ENCODE measurements at regions not wholly inside any gene's neighbourhood (a gene's known extent, or its start where the extent isn't known, plus 50 kb on each side); places are given as distances from the start of the nearest gene placed in this dataset.
"Not testable (repeated sequence)": the region's sequence is repeated elsewhere in the genome, so short reads cannot be mapped to it uniquely, and the experiment has no call there.

- no peak for DNase-seq (ENCODE audit: low read depth)
Observed at GRCh38 chr4:19631814-19632213, 619.9 kb upstream of the SLIT2 start.

GRCh38 chr4:19623866-19624265 lies 627.8 kb upstream of the SLIT2 start:
- DNase-seq (ENCODE audit: low read depth): no peak

- DNase-seq (ENCODE audit: low read depth): no peak
Observed at GRCh38 chr4:19615086-19615689, 636.5 kb upstream of the SLIT2 start.

GRCh38 chr4:19614171-19614570 lies 637.5 kb upstream of the SLIT2 start:
- no peak for DNase-seq (ENCODE audit: low read depth)

GRCh38 chr4:19596342-19596741 lies 655.4 kb upstream of the SLIT2 start:
- DNase-seq (ENCODE audit: low read depth): no peak

- peak; percentile 33 for DNase-seq (ENCODE audit: low read depth)
Observed at GRCh38 chr4:19592391-19592790, 659.3 kb upstream of the SLIT2 start.

- DNase-seq (ENCODE audit: low read depth): peak; percentile 52
Observed at GRCh38 chr4:19583827-19584569, 667.7 kb upstream of the SLIT2 start.

GRCh38 chr4:19580095-19580494 lies 671.6 kb upstream of the SLIT2 start:
- no peak for DNase-seq (ENCODE audit: low read depth)

- DNase-seq (ENCODE audit: low read depth): no peak
Observed at GRCh38 chr4:19579608-19580007, 672.1 kb upstream of the SLIT2 start.

- no peak for DNase-seq (ENCODE audit: low read depth)
Observed at GRCh38 chr4:19577097-19577496, 674.6 kb upstream of the SLIT2 start.

GRCh38 chr4:19575924-19576323 lies 675.8 kb upstream of the SLIT2 start:
- DNase-seq (ENCODE audit: low read depth): no peak

- no peak for DNase-seq (ENCODE audit: low read depth)
Observed at GRCh38 chr4:19566041-19566440, 685.7 kb upstream of the SLIT2 start.

GRCh38 chr4:19562456-19562855 lies 689.2 kb upstream of the SLIT2 start:
- no peak for DNase-seq (ENCODE audit: low read depth)

GRCh38 chr4:19557161-19557560 lies 694.5 kb upstream of the SLIT2 start:
- DNase-seq (ENCODE audit: low read depth): peak; percentile 36

- DNase-seq (ENCODE audit: low read depth): not testable (repeated sequence)
Observed at GRCh38 chr4:19556276-19556675, 695.4 kb upstream of the SLIT2 start.

- DNase-seq (ENCODE audit: low read depth): no peak
Observed at GRCh38 chr4:19547463-19547862, 704.2 kb upstream of the SLIT2 start.

GRCh38 chr4:19544446-19545125 lies 707.1 kb upstream of the SLIT2 start:
- no peak for DNase-seq (ENCODE audit: low read depth)

GRCh38 chr4:19540859-19541540 lies 710.7 kb upstream of the SLIT2 start:
- DNase-seq (ENCODE audit: low read depth): no peak

- DNase-seq (ENCODE audit: low read depth): no peak
Observed at GRCh38 chr4:19539201-19539600, 712.5 kb upstream of the SLIT2 start.

- DNase-seq (ENCODE audit: low read depth): no peak
Observed at GRCh38 chr4:19534159-19534558, 717.5 kb upstream of the SLIT2 start.

- DNase-seq (ENCODE audit: low read depth): no peak
Observed at GRCh38 chr4:19531906-19532848, 719.5 kb upstream of the SLIT2 start.

Data from Daoy (cell line).